ENCODE measurements at regions not wholly inside any gene's neighbourhood (a gene's known extent, or its start where the extent isn't known, plus 50 kb on each side); places are given as distances from the start of the nearest gene placed in this dataset.

- no peak for DNase-seq (ENCODE audit: low read depth, low spot score)
Observed at GRCh38 chr3:186411994-186412393, 50.0 kb upstream of the DGKG start.

Measured in iPS DF 19.7 (cell line).